SK-N-SH treated with all-trans-retinoic acid at 6 μM for 48 hours (cell line): ENCODE measurements at regions not wholly inside any gene's neighbourhood (a gene's known extent, or its start where the extent isn't known, plus 50 kb on each side); places are given as distances from the start of the nearest gene placed in this dataset.

Experiments used
- ARNTL ChIP-seq: fragments of 450-650 bp; formaldehyde crosslinking; IDR thresholded peaks from 2 replicates; pipeline ENCODE4 v1.5.0; 2020; ENCODE audit warnings: low read depth, mild to moderate bottlenecking, moderate library complexity, borderline replicate concordance
- BACH2 ChIP-seq: fragments of 250-450 bp; sonication (Bioruptor Pico); IDR thresholded peaks from 2 replicates; pipeline ENCODE4 v1.9.0; 2021; ENCODE audit warnings: mild to moderate bottlenecking, borderline replicate concordance
- CSDC2 ChIP-seq: fragments of 250-450 bp; sonication (Bioruptor Pico); IDR thresholded peaks from 2 replicates; pipeline ENCODE4 v1.5.0; 2020; ENCODE audit warnings: mild to moderate bottlenecking, moderate library complexity
- GLIS3 ChIP-seq: fragments of 250-450 bp; sonication (Bioruptor Pico); IDR thresholded peaks from 2 replicates; pipeline ENCODE4 v1.5.0; 2020; ENCODE audit warnings: mild to moderate bottlenecking, moderate library complexity
- OSR1 ChIP-seq: fragments of 250-450 bp; sonication (Bioruptor Pico); IDR thresholded peaks from 2 replicates; pipeline ENCODE4 v1.8.0; 2022; ENCODE audit warnings: moderate library complexity, mild to moderate bottlenecking, inconsistent platforms
- RARB ChIP-seq: fragments of 250-450 bp; sonication (Bioruptor Pico); IDR thresholded peaks from 2 replicates; pipeline ENCODE4 v1.8.0; 2021; ENCODE audit warnings: mild to moderate bottlenecking, moderate library complexity
- ZFP3 ChIP-seq: fragments of 250-450 bp; sonication (Bioruptor Pico); IDR thresholded peaks from 2 replicates; pipeline ENCODE4 v1.5.0; 2020; ENCODE audit warnings: mild to moderate bottlenecking, moderate library complexity
- ZFP30 ChIP-seq: fragments of 450-650 bp; formaldehyde crosslinking; IDR thresholded peaks from 2 replicates; pipeline ENCODE4 v1.5.0; 2022; ENCODE audit warnings: mild to moderate bottlenecking, moderate library complexity
- TF ChIP-seq, protein P1 (sequence below): fragments of 250-450 bp; sonication (Bioruptor Pico); IDR thresholded peaks from 2 replicates; pipeline ENCODE4 v1.8.0; 2020; ENCODE audit warnings: mild to moderate bottlenecking, moderate library complexity, borderline replicate concordance
- TF ChIP-seq, protein P2 (sequence below): fragments of 250-450 bp; sonication (Bioruptor Pico); IDR thresholded peaks from 2 replicates; pipeline ENCODE4 v1.5.1; 2020; ENCODE audit warnings: low read depth, mild to moderate bottlenecking, moderate library complexity

DNA sequence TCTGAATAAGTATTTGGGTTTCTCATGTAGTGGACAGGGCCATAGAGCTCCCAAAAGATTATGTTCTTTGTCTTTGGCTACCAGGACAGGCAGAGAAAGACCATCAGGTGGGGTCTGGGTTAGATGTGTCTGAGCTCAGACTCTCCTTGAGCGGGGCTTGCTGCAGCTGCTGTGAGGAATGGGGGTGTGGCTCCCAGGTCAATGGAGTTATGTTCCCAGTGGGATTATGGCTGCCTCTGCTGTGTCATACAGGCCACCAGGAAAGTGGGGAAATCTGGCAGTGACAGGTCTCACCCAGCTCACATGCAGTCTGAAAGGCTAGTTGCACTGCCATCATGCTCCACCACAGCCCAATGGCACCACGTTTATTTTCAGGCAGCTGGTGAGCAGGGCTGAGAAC lies 97.0 kb upstream of the FERD3L start:
- TF ChIP-seq RARB (CRISPR knock-in tag) (no peak), ARNTL (no peak), ZFP30 (CRISPR knock-in tag) (no peak), OSR1 (CRISPR knock-in tag) (no peak), CSDC2 (CRISPR knock-in tag) (no peak), GLIS3 (CRISPR knock-in tag) (no peak), BACH2 (no peak), ZFP3 (no peak)
- TF ChIP-seq, protein P1, sequence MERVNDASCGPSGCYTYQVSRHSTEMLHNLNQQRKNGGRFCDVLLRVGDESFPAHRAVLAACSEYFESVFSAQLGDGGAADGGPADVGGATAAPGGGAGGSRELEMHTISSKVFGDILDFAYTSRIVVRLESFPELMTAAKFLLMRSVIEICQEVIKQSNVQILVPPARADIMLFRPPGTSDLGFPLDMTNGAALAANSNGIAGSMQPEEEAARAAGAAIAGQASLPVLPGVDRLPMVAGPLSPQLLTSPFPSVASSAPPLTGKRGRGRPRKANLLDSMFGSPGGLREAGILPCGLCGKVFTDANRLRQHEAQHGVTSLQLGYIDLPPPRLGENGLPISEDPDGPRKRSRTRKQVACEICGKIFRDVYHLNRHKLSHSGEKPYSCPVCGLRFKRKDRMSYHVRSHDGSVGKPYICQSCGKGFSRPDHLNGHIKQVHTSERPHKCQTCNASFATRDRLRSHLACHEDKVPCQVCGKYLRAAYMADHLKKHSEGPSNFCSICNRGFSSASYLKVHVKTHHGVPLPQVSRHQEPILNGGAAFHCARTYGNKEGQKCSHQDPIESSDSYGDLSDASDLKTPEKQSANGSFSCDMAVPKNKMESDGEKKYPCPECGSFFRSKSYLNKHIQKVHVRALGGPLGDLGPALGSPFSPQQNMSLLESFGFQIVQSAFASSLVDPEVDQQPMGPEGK (CRISPR knock-in tag): no peak
- TF ChIP-seq, protein P2, sequence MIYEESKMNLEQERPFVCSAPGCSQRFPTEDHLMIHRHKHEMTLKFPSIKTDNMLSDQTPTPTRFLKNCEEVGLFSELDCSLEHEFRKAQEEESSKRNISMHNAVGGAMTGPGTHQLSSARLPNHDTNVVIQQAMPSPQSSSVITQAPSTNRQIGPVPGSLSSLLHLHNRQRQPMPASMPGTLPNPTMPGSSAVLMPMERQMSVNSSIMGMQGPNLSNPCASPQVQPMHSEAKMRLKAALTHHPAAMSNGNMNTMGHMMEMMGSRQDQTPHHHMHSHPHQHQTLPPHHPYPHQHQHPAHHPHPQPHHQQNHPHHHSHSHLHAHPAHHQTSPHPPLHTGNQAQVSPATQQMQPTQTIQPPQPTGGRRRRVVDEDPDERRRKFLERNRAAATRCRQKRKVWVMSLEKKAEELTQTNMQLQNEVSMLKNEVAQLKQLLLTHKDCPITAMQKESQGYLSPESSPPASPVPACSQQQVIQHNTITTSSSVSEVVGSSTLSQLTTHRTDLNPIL (CRISPR knock-in tag): no peak
